ENCODE measurements at regions not wholly inside any gene's neighbourhood (a gene's known extent, or its start where the extent isn't known, plus 50 kb on each side); places are given as distances from the start of the nearest gene placed in this dataset.
A peak's percentile ranks its signal among the peaks of the same experiment; 100 is the strongest.

DNA sequence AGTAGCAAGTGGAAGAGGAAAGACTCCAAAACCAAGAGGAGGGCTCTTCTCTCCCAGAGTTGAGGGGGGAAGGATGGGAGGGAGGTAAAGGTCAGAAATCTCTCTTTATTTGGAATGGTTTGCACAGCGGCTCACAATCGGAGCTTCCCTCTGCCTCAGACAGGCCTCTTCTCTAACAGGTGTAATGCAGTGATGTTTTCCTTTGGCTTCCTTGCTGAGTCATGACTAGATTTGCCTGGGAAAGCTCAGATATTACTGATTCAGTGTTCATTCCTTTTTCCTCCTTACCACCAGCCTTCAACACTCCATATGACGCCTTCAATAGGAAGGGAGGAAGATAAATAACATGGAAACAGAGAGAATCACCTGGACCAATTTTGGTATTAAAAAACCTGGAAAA is 136.6 kb downstream of the RNF152 start:
- no peak for DNase-seq (ENCODE audit: low spot score)
- no peak overlapping the region for H3K27ac ChIP-seq
- TF ChIP-seq, protein P1, sequence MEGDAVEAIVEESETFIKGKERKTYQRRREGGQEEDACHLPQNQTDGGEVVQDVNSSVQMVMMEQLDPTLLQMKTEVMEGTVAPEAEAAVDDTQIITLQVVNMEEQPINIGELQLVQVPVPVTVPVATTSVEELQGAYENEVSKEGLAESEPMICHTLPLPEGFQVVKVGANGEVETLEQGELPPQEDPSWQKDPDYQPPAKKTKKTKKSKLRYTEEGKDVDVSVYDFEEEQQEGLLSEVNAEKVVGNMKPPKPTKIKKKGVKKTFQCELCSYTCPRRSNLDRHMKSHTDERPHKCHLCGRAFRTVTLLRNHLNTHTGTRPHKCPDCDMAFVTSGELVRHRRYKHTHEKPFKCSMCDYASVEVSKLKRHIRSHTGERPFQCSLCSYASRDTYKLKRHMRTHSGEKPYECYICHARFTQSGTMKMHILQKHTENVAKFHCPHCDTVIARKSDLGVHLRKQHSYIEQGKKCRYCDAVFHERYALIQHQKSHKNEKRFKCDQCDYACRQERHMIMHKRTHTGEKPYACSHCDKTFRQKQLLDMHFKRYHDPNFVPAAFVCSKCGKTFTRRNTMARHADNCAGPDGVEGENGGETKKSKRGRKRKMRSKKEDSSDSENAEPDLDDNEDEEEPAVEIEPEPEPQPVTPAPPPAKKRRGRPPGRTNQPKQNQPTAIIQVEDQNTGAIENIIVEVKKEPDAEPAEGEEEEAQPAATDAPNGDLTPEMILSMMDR (IDR thresholded peaks at IDR 0.05), result no peak

DNA sequence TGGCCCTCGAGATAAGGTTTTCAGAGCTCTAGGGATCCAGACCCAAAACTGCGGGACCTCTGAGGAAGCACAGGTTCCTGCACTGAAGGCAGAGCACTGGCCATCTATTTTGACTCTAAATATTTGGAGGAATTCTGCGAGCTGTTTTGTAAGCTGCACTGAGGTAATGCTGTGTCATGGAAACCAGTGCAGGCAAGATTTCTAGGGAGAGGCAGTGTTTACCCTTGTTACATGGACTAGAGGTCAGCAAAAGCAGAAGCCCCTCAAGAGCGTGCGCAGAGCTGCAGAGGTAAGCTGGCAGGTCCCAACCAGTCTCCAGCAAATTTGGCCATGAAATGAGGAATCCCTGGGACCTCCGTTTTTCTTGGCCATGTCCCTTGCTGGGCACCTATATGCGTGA is 137.3 kb downstream of the RNF152 start:
- Histone ChIP-seq H3K4me3 (peak overlapping the region; percentile 21), H3K27ac (no peak overlapping the region)
- no peak for DNase-seq (ENCODE audit: low spot score)
- TF ChIP-seq, protein P1 (IDR thresholded peaks at IDR 0.05), result no peak

More for the DNA sequence above, 136.6 kb downstream of the RNF152 start:
- peak overlapping the region; percentile 21 for H3K4me3 ChIP-seq

GRCh38 chr18:61754039-61754583 is 138.7 kb downstream of the RNF152 start:
- DNase-seq (ENCODE audit: low spot score), result no peak
- TF ChIP-seq, protein P1 (IDR thresholded peaks at IDR 0.05), result no peak
- Histone ChIP-seq H3K27ac (no peak overlapping the region), H3K4me3 (no peak overlapping the region)

DNA sequence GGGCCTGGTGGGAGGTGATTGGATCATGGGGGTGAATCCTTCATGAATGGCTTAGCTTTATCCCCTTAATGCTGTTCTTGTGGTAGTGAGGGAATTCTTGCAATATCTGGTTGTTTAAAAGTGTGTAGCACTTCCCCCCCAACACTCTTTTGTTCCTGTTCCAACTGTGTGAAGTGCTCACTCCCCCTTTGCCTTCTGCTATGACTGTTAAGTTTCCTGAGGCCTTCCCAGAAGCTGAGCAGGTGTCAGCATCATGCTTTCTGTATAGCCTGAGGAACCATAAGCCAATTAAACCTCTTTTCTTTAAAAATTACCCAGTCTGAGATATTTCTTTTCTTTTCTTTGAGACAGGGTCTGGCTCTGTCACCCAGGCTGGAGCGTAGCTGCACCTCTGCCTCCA is 139.4 kb downstream of the RNF152 start:
- H3K4me3 ChIP-seq, result no peak overlapping the region
- TF ChIP-seq, protein P1 (IDR thresholded peaks at IDR 0.05), result no peak
- DNase-seq (ENCODE audit: low spot score), result no peak
- no peak overlapping the region for H3K27ac ChIP-seq

GRCh38 chr18:61752973-61753372 is 139.8 kb downstream of the RNF152 start:
- Histone ChIP-seq H3K27ac (no peak overlapping the region), H3K4me3 (no peak overlapping the region)
- no peak for DNase-seq (ENCODE audit: low spot score)
- TF ChIP-seq, protein P1 (IDR thresholded peaks at IDR 0.05), result no peak

DNA sequence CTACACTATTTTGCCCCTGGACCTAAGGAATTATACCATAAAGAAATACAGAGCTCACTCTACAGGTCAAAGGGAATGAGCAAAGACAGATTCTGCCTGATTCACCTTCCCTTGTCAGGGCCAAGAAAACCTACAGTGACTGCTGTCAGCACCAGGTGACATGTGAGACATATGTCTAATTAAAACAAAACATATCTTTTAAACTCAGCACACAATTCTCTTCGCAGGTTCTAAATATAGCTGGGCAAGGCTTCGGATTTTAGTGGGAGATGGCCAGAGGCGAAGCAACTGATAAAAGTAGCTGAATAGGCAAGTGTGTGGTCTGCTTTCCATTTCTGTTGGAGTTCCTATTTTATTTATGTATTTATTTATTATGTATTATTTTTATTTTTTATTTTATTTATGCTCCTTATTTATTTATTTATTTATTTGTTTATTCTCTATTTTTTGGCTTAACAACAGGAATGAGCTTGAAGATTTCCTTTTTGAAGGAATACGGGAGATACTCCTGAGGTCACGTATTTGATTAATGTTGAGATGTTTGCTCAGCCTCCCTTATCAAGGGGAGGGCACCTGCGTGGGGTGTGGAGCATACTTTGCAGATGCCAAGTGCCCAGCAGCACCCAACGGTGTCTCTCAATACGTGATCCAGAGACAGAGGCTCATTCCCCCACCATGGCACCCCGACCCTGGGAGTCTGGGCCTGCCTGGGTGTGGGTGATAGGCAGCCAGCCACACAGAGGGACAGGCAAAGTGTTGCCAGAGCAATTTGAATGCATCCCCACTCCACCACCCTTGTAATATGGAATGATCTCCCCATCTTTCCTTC is 141.8 kb downstream of the RNF152 start:
- TF ChIP-seq, protein P1 (IDR thresholded peaks at IDR 0.05), result no peak
- H3K4me3 ChIP-seq, result no peak overlapping the region
- DNase-seq (ENCODE audit: low spot score), result no peak
- H3K27ac ChIP-seq, result no peak overlapping the region

DNA sequence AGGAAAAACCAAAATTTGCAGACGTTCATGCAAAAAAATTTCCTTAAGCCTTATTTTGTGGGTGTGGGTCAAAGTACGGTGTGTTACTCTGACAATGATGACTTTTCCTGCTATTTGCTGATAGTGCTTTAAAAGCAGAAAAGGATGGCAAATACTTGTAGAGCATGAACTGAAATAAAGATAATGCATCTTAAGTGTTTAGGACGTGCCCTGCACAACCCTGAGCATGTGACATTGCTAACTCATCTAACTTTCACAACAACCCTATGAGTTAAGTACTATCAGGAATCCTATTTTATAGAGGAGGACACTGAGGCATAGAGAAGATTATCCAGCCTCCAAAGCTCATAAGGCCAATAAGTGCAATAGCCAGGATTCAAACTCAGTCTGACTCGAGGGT is 143.3 kb downstream of the RNF152 start:
- DNase-seq (ENCODE audit: low spot score), result no peak
- TF ChIP-seq, protein P1 (IDR thresholded peaks at IDR 0.05), result no peak
- H3K27ac ChIP-seq, result no peak overlapping the region
- no peak overlapping the region for H3K4me3 ChIP-seq

Measured in coronary artery (tissue), 2 donors.